ENCODE measurements at regions not wholly inside any gene's neighbourhood (a gene's known extent, or its start where the extent isn't known, plus 50 kb on each side); places are given as distances from the start of the nearest gene placed in this dataset.
"Not testable (repeated sequence)": the region's sequence is repeated elsewhere in the genome, so short reads cannot be mapped to it uniquely, and the experiment has no call there.

DNA sequence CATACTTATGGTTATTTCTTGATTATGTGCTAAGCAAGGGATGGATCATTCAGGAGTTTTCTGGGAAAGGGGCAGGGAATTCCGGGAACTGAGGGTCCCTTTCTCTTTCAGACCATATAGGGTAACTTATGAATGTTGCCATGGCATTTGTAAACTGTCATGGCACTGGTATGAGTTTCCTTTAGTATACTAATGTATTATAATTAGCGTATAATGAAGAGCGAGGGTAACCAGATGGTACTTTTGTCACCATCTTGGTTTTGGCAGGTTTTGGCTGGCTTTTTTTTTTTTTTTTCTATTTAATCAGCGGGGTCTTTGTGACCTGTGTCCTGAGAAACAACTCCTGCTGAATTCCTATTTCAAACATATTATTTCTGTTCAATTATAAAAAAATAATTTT, 237.6 kb upstream of the PTER start:
- Histone ChIP-seq H3K27me3 (ENCODE audit: control insufficient read depth in 2 of 2, insufficient read depth in 2 of 2, low read length in 2 of 2) (no peaks in the 10 kb centered on the region), H3K27ac (ENCODE audit: insufficient read depth, low read depth, low read length) (no peak overlapping the region), H2AFZ (ENCODE audit: low read depth, low read length) (no peak overlapping the region), H3K4me1 (ENCODE audit: control insufficient read depth, extremely low read depth, insufficient read depth, low read length) (no peaks in the 10 kb centered on the region), H3K9me3 (replicated peaks; ENCODE audit: control insufficient read depth, insufficient read depth, low read length) (peaks cover 3% of the 10 kb centered on the region), H3K4me3 (replicated peaks in 1 of 3; ENCODE audit: insufficient read depth in 1 of 3, low read depth in 1 of 3, low read length in 3 of 3) (no peak overlapping the region), H3K79me2 (ENCODE audit: control insufficient read depth, insufficient read depth, low read length) (no peaks in the 10 kb centered on the region), H3K4me2 (ENCODE audit: insufficient read depth, low read length) (no peak overlapping the region), H3K9ac (replicated peaks; ENCODE audit: extremely low read depth, insufficient read depth, low read length) (no peak overlapping the region), H4K20me1 (replicated peaks; ENCODE audit: control insufficient read depth, extremely low read depth, insufficient read depth, low read length) (no peaks in the 10 kb centered on the region), H3K9me1 (replicated peaks; ENCODE audit: control insufficient read depth, extremely low read depth, insufficient read depth, low read length) (no peaks in the 10 kb centered on the region), H3K36me3 (ENCODE audit: control insufficient read depth in 2 of 2, extremely low read depth in 1 of 2, insufficient read depth in 2 of 2, low read length in 2 of 2) (no peaks in the 10 kb centered on the region)
- no peak for TF ChIP-seq FOS (IDR thresholded peaks at IDR 0.05; ENCODE audit: borderline replicate concordance, insufficient read depth, low read length)
- TF ChIP-seq EZH2 (IDR thresholded peaks at IDR 0.05; ENCODE audit: borderline replicate concordance, low read depth, low read length, severe bottlenecking) = no peak
- TF ChIP-seq, protein P1, sequence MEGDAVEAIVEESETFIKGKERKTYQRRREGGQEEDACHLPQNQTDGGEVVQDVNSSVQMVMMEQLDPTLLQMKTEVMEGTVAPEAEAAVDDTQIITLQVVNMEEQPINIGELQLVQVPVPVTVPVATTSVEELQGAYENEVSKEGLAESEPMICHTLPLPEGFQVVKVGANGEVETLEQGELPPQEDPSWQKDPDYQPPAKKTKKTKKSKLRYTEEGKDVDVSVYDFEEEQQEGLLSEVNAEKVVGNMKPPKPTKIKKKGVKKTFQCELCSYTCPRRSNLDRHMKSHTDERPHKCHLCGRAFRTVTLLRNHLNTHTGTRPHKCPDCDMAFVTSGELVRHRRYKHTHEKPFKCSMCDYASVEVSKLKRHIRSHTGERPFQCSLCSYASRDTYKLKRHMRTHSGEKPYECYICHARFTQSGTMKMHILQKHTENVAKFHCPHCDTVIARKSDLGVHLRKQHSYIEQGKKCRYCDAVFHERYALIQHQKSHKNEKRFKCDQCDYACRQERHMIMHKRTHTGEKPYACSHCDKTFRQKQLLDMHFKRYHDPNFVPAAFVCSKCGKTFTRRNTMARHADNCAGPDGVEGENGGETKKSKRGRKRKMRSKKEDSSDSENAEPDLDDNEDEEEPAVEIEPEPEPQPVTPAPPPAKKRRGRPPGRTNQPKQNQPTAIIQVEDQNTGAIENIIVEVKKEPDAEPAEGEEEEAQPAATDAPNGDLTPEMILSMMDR (IDR thresholded peaks at IDR 0.05; ENCODE audit: extremely low read depth in 1 of 2, insufficient read depth in 1 of 2, low read depth in 1 of 2, low read length in 2 of 2) = no peak
- ChIA-PET POLR2A (no interaction called here), CTCF (no interaction called here)
- FAIRE-seq = no peak
- DNase-seq (ENCODE audit: low read depth, low spot score) = no peak
- dilution Hi-C loops (cut with MboI; ENCODE audit: extremely low pct_ligation_motif_present, low sequenced_read_pairs) (no loop called here), intact Hi-C loops (cut with micrococcal nuclease) (no loop called here)
- no TSS peak for BruUV-seq (replicated peaks)

DNA sequence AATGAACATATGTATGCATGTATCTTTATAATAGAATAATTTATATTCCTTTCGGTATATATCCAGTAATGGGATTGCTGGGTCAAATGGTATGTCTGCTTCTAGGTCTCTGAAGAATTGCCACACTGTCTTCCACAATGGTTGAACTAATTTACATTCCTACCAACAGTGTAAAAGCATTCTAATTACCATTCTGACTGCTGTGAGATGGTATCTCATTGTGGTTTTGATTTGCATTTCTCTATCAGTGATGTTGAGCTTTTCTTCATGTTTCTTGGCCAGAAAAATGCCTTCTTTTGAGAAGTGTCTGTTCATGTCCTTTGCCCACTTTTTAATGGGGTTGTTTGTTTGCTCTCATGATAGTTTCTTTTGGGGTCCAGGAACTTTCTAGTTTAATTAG, 213.2 kb upstream of the PTER start:
- H3K36me3 ChIP-seq (ENCODE audit: control insufficient read depth in 2 of 2, extremely low read depth in 1 of 2, insufficient read depth in 2 of 2, low read length in 2 of 2); POLR2A ChIA-PET; H4K20me1 ChIP-seq (replicated peaks; ENCODE audit: control insufficient read depth, extremely low read depth, insufficient read depth, low read length); dilution Hi-C loops (cut with MboI; ENCODE audit: extremely low pct_ligation_motif_present, low sequenced_read_pairs); CTCF ChIA-PET; H3K27me3 ChIP-seq (ENCODE audit: control insufficient read depth in 2 of 2, insufficient read depth in 2 of 2, low read length in 2 of 2); H3K9ac ChIP-seq (replicated peaks; ENCODE audit: extremely low read depth, insufficient read depth, low read length); H3K27ac ChIP-seq (ENCODE audit: insufficient read depth, low read depth, low read length); FAIRE-seq; H3K4me1 ChIP-seq (ENCODE audit: control insufficient read depth, extremely low read depth, insufficient read depth, low read length); BruUV-seq (replicated peaks); DNase-seq (ENCODE audit: low read depth, low spot score); H3K9me3 ChIP-seq (replicated peaks; ENCODE audit: control insufficient read depth, insufficient read depth, low read length); H3K4me2 ChIP-seq (ENCODE audit: insufficient read depth, low read length); H2AFZ ChIP-seq (ENCODE audit: low read depth, low read length); H3K9me1 ChIP-seq (replicated peaks; ENCODE audit: control insufficient read depth, extremely low read depth, insufficient read depth, low read length); H3K4me3 ChIP-seq (replicated peaks in 1 of 3; ENCODE audit: insufficient read depth in 1 of 3, low read depth in 1 of 3, low read length in 3 of 3); H3K79me2 ChIP-seq (ENCODE audit: control insufficient read depth, insufficient read depth, low read length); intact Hi-C loops (cut with micrococcal nuclease): not testable (repeated sequence)

Measured in endothelial cell of umbilical vein (primary cell).